ENCODE measurements at regions not wholly inside any gene's neighbourhood (a gene's known extent, or its start where the extent isn't known, plus 50 kb on each side); places are given as distances from the start of the nearest gene placed in this dataset.

DNA sequence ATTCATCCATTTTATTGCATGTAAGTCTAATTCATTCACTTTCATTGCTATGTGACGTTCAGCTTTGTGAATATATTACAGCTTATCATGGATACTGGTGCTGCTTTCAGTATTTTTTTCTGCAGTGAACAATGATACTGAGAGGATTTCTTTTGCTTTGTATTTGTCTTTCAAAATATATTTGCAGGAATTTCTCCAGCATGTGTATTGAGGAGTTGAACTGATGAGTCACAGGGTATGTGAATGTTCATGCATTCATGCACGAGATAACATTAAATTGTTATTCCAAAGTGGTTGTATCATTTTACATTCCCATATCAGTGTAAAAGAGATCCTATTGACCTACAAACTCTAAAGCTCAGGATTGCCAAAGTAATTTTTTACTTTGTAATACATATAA lies 283.8 kb upstream of the ARSJ start:
- TF ChIP-seq, protein P1, sequence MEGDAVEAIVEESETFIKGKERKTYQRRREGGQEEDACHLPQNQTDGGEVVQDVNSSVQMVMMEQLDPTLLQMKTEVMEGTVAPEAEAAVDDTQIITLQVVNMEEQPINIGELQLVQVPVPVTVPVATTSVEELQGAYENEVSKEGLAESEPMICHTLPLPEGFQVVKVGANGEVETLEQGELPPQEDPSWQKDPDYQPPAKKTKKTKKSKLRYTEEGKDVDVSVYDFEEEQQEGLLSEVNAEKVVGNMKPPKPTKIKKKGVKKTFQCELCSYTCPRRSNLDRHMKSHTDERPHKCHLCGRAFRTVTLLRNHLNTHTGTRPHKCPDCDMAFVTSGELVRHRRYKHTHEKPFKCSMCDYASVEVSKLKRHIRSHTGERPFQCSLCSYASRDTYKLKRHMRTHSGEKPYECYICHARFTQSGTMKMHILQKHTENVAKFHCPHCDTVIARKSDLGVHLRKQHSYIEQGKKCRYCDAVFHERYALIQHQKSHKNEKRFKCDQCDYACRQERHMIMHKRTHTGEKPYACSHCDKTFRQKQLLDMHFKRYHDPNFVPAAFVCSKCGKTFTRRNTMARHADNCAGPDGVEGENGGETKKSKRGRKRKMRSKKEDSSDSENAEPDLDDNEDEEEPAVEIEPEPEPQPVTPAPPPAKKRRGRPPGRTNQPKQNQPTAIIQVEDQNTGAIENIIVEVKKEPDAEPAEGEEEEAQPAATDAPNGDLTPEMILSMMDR (IDR thresholded peaks at IDR 0.05) = no peak
- no peak overlapping the region for H3K4me3 ChIP-seq
- ATAC-seq (no peak), DNase-seq (no peak)
- intact Hi-C loops (cut with DNase I, micrococcal nuclease) = no loop called here
- H3K36me3 ChIP-seq (ENCODE audit: low read depth) = no peaks in the 10 kb centered on the region
- no peaks in the 10 kb centered on the region for H3K9me3 ChIP-seq
- H3K4me1 ChIP-seq (ENCODE audit: low read depth) = no peaks in the 10 kb centered on the region

DNA sequence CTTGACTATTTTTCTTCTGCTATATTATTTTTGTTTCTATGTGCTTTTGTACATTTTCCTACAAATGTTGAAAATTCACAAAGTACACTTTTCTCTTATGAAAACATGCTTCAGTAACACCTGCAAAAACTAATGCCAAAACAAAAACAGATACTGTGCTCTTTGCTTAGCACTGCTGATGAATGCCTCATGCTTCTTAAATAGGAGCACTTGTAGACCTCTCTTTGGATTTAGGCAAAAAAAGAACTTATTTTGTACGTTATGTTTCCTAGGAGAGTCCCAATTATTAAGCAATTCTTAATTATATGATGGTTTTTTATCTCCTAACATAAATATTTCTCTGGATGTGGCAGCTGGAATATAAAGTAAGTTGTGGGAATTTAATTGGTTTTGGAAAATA lies 285.0 kb upstream of the ARSJ start:
- Histone ChIP-seq H3K4me3 (no peak overlapping the region), H3K4me1 (ENCODE audit: low read depth) (no peaks in the 10 kb centered on the region), H3K36me3 (ENCODE audit: low read depth) (no peaks in the 10 kb centered on the region), H3K9me3 (no peaks in the 10 kb centered on the region)
- TF ChIP-seq, protein P1 (IDR thresholded peaks at IDR 0.05) = no peak
- no peak for ATAC-seq
- intact Hi-C loops (cut with DNase I, micrococcal nuclease) = no loop called here
- no peak for DNase-seq

DNA sequence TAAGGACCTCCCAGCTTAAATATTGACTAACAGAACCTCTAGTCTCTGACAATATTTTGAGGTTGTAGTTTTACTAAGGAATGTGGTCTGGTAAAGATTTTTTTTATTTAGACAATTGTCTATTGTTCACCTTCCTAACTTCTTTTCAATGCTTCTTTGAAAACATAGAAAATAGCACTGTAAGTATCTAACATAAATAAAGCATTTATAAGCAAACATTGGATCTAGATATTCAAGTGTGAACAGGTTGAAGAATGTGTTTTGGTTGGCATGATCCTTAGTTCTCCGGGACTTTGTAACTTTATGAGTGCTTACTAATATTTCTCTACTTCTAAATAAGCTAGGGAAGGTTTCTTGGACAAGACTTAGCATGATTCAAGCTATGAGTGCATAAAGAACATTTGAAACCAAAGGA lies 285.4 kb upstream of the ARSJ start:
- intact Hi-C loops (cut with DNase I, micrococcal nuclease) = no loop called here
- H3K36me3 ChIP-seq (ENCODE audit: low read depth) = no peaks in the 10 kb centered on the region
- H3K4me3 ChIP-seq = no peak overlapping the region
- no peak for ATAC-seq
- H3K4me1 ChIP-seq (ENCODE audit: low read depth) = no peaks in the 10 kb centered on the region
- TF ChIP-seq, protein P1 (IDR thresholded peaks at IDR 0.05) = no peak
- DNase-seq = no peak
- H3K9me3 ChIP-seq = no peaks in the 10 kb centered on the region

DNA sequence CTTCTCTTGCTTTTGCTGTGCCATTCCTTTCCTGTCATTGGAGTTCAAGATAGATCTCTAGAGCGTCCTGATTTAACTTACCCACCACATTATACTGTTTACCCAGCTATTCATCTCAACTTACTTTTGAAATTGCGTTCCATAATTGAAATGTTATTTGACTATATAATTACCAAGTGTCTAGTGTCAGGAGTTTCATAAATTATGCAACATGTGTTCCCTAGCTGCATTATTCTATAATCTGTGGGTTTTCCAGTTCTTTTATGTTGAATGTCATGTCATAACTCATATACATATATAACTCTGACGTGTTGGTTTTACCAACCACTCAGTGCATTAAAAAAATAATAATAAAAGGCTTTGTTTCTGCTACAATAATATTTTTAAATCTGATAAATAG lies 285.9 kb upstream of the ARSJ start:
- TF ChIP-seq, protein P1 (IDR thresholded peaks at IDR 0.05) = no peak
- no peaks in the 10 kb centered on the region for H3K4me1 ChIP-seq (ENCODE audit: low read depth)
- DNase-seq (no peak), ATAC-seq (no peak)
- no peaks in the 10 kb centered on the region for H3K9me3 ChIP-seq
- intact Hi-C loops (cut with DNase I, micrococcal nuclease) = no loop called here
- H3K4me3 ChIP-seq = no peak overlapping the region
- no peaks in the 10 kb centered on the region for H3K36me3 ChIP-seq (ENCODE audit: low read depth)

DNA sequence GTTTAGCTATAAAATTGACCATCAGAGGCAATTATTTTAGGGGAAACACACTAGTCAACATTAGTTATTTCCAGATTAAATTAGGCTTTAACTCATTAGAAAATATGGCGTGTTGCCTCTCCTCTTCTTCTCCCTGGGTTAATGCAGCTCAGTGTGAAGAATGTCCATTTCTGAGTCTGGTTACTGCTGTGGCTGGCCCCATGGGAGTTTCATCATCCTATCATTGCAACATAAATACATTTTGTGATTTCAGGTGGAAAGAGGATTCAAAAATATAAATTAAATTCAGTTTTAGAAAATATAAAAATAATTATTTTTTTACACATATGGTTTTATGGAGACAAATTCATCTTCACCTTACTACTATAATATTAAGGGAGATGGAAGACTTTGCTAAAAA lies 288.5 kb upstream of the ARSJ start:
- H3K4me1 ChIP-seq (ENCODE audit: low read depth) = no peaks in the 10 kb centered on the region
- DNase-seq (no peak), ATAC-seq (no peak)
- H3K4me3 ChIP-seq = no peak overlapping the region
- TF ChIP-seq, protein P1 (IDR thresholded peaks at IDR 0.05) = no peak
- no peaks in the 10 kb centered on the region for H3K9me3 ChIP-seq
- no peaks in the 10 kb centered on the region for H3K36me3 ChIP-seq (ENCODE audit: low read depth)
- intact Hi-C loops (cut with DNase I, micrococcal nuclease) = no loop called here

DNA sequence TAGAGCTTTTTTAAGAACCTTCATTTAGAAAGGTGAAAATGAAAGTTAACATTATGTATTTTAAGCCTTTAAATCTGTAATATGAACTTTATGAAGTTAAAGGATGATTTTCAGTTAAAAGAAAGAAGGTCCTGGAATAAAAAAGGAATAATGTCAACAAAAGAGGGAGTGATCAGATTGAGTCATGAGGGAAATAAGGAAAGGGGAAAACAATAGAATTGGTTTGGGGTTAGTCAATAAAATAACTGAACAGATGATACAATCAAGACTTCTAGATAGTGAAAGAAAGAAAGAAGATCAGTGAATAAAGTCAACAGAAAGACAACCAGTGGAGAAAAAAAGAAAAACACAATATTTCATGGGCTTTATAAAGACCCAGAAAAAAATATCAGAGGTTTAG lies 291.6 kb upstream of the ARSJ start:
- Histone ChIP-seq H3K4me1 (ENCODE audit: low read depth) (no peaks in the 10 kb centered on the region), H3K9me3 (no peaks in the 10 kb centered on the region), H3K4me3 (no peak overlapping the region), H3K36me3 (ENCODE audit: low read depth) (no peaks in the 10 kb centered on the region)
- ATAC-seq (no peak), DNase-seq (no peak)
- TF ChIP-seq, protein P1 (IDR thresholded peaks at IDR 0.05) = no peak
- intact Hi-C loops (cut with DNase I, micrococcal nuclease) = no loop called here
